Hematopoietic multipotent progenitor cell (in vitro differentiated cells): ENCODE measurements at regions not wholly inside any gene's neighbourhood (a gene's known extent, or its start where the extent isn't known, plus 50 kb on each side); places are given as distances from the start of the nearest gene placed in this dataset.
"Not testable (repeated sequence)": the region's sequence is repeated elsewhere in the genome, so short reads cannot be mapped to it uniquely, and the experiment has no call there.

Experiments used
- DNase-seq, 3 donors: peaks; one replicate each; pipeline ENCODE4 v3.0.0-alpha.2; 2011 to 2015; ENCODE audit warnings: low read depth in 2 of 3, low spot score in 2 of 3

- DNase-seq = no peak
Observed at GRCh38 chr5:56632199-56632598, 183.2 kb upstream of the MAP3K1 start.

- no peak for DNase-seq
Observed at GRCh38 chr5:56631719-56632118, 183.6 kb upstream of the MAP3K1 start.

GRCh38 chr5:56628616-56629015 is 186.7 kb upstream of the MAP3K1 start:
- DNase-seq = not testable (repeated sequence)

DNA sequence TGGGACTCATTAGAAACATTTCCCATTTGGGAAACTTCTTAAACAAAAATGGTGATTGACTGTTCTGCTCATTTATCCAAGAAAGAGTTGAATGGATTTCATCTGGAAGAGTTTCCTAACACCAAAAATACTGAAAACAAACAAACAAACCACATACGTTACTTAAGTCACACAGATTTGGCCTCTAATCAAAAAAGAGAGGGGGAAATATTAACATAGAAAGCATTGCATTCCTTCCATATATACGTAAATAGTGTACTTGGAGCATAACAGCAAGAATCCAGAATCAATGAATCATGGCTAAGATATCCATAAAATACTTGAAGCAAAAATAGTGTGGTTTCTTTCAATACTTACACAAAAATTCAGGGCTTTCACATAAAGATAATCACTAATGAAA is 189.8 kb upstream of the MAP3K1 start:
- no peak for DNase-seq

GRCh38 chr5:56624751-56625150 is 190.6 kb upstream of the MAP3K1 start:
- DNase-seq = no peak

DNA sequence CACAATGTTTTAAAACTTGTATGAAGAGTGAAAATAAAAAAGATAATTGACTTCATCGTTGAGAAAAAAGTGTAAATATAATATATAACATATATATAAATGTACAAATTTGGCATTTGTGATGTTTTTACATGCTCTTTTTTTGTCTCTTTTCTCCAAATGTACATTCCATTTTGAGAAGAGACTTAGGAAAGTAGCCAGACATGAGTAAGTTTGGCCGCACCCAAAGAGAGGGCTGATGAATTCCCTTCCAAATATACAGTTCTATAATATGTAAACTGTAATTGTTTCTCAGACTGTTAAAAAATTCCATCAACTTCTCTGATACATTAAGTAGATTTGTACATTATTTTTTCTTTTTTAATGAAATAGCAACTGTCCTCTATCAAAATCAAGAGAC is 193.2 kb upstream of the MAP3K1 start:
- DNase-seq = no peak

DNA sequence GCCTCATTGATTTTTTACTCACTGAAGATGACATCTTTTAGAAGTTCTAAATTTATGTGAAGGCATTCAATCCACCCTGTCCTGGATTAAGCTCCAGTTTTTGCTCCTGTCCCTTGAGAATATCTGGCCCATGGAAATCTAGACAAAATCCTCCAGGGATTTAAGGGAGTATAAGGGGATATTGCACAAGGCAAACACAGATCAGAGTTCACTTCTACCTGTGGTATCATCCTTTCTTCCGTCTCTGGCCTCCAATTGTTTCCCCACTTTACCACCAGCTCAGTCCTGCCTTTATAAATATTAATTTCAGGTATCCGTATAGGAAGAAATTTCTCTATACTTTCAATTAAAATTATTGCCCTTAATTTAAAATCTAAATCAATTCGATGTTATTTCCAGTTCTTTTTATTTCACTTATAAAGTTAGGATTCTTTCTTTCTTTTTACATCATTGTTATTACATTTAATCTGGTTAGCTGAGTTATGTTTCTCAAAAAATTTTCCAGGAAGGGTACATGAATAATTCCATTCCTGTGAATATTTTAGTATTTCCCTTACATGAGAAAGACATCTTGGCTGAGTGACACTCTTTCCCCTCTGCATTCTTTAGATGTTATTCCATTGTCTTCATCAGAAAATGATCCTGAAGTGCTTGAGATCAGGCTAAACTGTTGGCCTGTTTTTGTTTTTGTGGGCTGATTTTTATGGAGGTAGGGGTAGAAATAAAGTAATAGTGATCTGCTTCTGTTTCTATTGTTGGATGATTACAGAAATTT is 194.3 kb upstream of the MAP3K1 start:
- no peak for DNase-seq

- peak in 1 of 3 donors; percentile 35 for DNase-seq
Observed at GRCh38 chr5:56617998-56618397, 197.4 kb upstream of the MAP3K1 start.

GRCh38 chr5:56616454-56617160 is 198.7 kb upstream of the MAP3K1 start:
- DNase-seq = no peak

DNA sequence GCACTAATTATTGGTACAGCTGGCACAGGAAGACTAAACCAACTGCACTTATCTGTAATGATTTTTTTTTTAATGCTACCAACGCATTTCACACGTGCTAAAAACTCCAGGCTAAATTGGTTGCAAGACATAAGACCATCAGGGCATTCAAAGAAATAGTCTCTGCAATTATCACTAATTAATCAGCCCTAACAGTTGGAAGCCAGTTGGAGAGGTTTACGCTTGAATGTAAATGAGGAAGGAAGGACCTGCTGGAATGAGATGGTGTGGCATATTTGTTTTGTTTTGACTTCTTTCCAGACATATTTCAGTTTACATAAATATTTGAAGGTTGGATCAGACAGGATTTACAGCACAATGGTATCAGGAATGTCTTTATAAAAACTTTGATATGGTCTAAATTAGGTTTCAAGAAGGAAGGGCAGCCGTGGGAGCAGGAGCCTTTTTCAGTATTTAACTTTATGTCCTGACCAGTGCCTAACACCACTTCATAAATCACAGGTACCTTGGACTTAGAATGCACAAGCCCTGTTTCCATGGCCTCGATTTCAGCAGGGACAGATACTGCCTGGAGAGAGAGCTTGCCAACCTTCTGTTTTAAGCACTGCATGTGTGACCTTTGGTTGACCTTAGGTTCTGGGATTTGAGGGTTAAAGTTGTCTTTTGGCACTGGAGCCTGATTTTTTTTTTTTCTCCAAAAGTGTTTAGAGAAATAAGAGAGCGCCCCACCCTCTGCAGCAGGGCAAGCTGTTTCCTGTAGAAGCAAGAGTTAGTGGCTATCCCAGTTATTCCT is 199.8 kb upstream of the MAP3K1 start:
- DNase-seq = no peak

DNA sequence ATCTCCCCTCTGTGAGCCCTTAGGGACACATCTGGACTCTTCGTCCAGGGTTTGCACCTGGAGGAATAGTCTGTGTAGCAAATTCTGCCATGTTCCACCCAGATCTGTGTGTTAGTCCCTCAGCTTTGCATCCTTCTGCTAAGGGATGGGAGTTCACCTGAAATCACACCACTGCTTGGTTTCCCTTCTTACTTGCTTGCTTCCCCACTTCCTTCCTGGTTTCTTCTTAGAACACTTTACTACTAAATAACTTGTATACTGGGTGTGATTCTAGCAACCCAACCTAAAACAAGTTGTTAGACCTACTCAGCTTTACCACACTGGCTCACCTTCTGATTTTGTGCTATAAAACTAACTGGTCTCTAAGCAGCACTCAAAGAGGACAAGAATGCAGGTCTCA is 202.6 kb upstream of the MAP3K1 start:
- DNase-seq = no peak

DNA sequence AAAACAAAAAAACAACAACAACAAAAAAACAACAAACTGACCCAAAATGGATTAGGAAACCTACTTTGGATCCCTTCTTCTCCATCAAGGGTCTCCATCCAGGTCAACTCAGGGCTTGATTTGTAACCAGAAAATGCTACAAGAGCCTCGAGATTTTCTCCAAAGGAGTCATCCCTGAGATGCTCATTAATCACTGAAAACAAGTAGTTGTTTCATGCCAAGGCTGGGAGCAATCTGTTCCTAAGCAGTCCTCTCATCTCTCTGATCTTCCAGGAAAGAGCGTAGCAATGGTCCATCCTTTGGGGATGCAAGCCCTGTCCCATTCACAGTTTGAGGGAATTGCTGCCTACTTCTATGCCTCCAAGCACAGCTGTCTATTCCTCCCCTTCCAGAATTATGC is 203.0 kb upstream of the MAP3K1 start:
- no peak for DNase-seq

DNA sequence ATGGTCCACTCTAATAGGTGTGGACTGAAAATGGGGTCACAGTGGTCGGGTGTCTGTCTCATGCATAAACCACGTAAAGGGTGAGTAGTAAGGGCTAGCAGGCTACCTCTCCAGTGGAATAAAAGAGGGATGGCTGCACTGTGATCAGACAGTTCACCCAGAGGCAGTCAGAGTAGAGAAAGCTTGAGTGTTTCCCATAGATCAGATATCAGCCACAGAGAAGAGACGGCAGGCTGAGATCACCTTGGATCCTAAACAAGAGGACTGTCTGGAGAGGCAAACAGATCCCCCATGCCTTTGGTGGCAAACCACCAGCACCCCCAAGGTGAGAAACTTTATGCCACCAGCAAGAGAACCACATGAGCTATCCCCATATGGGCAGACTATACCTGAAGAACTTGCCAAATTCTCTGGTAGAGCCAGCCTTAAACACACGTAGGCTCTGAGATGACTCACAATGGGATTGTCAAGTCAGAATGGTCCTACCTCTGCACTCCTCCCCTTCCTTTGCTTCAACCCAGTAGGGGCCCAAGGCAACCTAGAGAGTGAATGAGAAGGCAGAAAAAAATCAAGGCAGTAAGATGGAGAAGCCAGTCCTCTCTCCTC is 205.2 kb upstream of the MAP3K1 start:
- no peak for DNase-seq

GRCh38 chr5:56608217-56608925 is 207.0 kb upstream of the MAP3K1 start:
- peak in 2 of 3 donors; percentile 69 to 90 for DNase-seq

DNA sequence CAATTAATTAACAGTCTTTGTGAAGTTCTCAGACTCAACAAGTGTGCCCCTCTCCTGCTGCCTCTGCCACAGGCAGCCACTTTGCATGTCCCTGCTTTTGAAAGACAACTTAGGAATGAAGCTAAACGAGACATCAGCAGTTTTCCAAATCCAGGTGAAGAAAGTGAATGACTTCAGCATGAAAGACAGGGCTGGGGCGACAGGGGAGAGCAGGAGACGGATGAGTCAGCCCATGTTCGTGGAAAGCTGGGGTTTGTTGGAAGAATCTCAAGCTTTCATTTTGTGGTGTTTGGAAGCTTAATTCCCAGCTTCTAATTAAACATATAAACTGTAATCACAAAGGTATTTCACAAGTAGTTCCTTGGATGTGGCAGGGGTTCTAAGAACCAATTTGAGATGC is 207.8 kb upstream of the MAP3K1 start:
- no peak for DNase-seq

DNA sequence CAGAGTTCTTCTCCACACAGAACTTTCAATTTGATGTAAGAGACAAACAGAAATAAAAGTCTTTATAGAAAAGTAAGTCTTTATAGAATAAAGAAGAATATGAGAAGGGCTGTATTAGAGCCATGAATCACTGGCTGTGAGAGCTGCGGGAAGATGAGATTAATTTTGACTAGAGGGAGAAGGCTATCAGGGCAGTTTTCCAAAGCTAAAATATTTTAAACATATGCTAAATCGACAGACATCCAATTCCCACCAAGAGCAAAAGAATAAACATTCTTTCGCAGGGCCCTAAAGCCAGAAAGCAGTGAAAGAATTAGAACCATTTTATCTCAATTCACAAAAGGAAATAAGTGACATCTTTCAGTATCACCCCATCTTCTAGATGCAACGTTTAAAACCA is 208.3 kb upstream of the MAP3K1 start:
- DNase-seq = no peak

- no peak for DNase-seq
Observed at GRCh38 chr5:56606192-56606591, 209.2 kb upstream of the MAP3K1 start.

- no peak for DNase-seq
Observed at GRCh38 chr5:56605231-56605630, 210.1 kb upstream of the MAP3K1 start.

DNA sequence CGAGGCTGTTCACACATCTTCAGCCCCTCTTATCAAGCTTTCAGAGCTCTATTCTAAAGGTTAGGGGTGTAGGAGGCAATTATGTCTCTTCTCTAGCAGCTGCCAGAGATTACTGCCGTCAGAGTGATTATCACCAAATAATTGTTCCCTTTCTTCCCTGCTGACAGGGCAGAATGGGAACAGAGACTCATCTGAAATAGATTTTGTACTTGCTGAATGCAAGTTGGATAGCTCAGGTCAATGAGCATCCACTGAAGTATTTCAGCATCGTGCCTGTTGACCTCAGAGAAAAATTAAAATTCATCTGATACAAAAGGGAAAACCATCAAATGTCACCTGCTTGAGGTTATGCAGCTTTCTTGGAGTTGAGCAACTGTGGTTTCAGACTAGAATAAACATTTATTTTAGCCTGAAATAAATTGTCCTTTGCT is 213.7 kb upstream of the MAP3K1 start:
- DNase-seq = no peak

DNA sequence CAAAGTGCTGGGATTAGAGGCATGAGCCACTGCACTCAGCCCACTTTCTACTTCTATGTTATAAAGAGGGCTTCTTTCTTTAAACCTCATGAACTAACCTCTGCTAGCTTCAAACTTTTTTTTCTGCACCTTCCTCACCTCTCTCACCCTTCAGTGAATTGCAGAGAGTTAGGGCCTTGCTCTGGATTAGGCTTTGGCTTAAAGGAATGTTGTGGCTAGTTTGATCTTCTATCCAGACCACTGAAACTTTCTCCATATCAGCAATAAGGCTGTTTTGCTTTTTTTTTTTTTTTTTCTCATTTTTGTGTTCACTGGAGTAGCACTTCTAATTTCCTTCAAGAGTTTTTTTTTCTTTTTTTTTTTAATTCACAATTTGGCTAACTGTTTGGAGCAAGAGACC is 216.4 kb upstream of the MAP3K1 start:
- DNase-seq = no peak
